ENCODE measurements at regions not wholly inside any gene's neighbourhood (a gene's known extent, or its start where the extent isn't known, plus 50 kb on each side); places are given as distances from the start of the nearest gene placed in this dataset.

DNA sequence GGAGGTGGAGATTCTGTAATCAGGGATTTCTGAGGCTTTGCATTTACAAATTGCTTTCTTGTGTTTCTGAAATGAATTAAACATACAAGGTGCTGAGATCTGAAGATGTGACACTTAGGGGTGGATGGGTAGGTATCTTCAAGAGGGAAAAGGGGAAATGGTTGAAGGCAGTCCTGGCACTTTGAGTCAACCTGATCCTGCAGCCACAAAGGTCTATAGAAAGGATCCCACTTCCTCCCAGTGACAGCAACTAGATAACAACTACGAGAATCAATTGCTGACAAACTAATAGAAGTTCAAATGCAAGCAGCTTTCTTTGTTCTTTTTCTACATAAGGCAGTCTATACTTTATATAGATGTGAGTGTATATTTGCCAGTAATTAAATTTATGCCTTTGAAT, 553.3 kb downstream of the MDFIC start:
- TF ChIP-seq ARNTL (CRISPR knock-in tag; IDR thresholded peaks at IDR 0.05; ENCODE audit: borderline replicate concordance, low read depth) (no peak), CSDC2 (CRISPR knock-in tag; IDR thresholded peaks at IDR 0.05) (no peak), ESRRG (CRISPR knock-in tag; IDR thresholded peaks at IDR 0.05) (no peak), SNAI2 (CRISPR knock-in tag; IDR thresholded peaks at IDR 0.05) (no peak)
- TF ChIP-seq, protein P1, sequence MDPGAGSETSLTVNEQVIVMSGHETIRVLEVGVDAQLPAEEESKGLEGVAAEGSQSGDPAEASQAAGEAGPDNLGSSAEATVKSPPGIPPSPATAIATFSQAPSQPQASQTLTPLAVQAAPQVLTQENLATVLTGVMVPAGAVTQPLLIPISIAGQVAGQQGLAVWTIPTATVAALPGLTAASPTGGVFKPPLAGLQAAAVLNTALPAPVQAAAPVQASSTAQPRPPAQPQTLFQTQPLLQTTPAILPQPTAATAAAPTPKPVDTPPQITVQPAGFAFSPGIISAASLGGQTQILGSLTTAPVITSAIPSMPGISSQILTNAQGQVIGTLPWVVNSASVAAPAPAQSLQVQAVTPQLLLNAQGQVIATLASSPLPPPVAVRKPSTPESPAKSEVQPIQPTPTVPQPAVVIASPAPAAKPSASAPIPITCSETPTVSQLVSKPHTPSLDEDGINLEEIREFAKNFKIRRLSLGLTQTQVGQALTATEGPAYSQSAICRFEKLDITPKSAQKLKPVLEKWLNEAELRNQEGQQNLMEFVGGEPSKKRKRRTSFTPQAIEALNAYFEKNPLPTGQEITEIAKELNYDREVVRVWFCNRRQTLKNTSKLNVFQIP (CRISPR knock-in tag; IDR thresholded peaks at IDR 0.05; ENCODE audit: borderline replicate concordance, low read depth) = no peak
- TF ChIP-seq, protein P2, sequence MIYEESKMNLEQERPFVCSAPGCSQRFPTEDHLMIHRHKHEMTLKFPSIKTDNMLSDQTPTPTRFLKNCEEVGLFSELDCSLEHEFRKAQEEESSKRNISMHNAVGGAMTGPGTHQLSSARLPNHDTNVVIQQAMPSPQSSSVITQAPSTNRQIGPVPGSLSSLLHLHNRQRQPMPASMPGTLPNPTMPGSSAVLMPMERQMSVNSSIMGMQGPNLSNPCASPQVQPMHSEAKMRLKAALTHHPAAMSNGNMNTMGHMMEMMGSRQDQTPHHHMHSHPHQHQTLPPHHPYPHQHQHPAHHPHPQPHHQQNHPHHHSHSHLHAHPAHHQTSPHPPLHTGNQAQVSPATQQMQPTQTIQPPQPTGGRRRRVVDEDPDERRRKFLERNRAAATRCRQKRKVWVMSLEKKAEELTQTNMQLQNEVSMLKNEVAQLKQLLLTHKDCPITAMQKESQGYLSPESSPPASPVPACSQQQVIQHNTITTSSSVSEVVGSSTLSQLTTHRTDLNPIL (CRISPR knock-in tag; IDR thresholded peaks at IDR 0.05; ENCODE audit: low read depth) = no peak
- TF ChIP-seq, protein P3, sequence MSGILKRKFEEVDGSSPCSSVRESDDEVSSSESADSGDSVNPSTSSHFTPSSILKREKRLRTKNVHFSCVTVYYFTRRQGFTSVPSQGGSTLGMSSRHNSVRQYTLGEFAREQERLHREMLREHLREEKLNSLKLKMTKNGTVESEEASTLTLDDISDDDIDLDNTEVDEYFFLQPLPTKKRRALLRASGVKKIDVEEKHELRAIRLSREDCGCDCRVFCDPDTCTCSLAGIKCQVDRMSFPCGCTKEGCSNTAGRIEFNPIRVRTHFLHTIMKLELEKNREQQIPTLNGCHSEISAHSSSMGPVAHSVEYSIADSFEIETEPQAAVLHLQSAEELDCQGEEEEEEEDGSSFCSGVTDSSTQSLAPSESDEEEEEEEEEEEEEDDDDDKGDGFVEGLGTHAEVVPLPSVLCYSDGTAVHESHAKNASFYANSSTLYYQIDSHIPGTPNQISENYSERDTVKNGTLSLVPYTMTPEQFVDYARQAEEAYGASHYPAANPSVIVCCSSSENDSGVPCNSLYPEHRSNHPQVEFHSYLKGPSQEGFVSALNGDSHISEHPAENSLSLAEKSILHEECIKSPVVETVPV (CRISPR knock-in tag; IDR thresholded peaks at IDR 0.05) = no peak
- TF ChIP-seq, protein P4, sequence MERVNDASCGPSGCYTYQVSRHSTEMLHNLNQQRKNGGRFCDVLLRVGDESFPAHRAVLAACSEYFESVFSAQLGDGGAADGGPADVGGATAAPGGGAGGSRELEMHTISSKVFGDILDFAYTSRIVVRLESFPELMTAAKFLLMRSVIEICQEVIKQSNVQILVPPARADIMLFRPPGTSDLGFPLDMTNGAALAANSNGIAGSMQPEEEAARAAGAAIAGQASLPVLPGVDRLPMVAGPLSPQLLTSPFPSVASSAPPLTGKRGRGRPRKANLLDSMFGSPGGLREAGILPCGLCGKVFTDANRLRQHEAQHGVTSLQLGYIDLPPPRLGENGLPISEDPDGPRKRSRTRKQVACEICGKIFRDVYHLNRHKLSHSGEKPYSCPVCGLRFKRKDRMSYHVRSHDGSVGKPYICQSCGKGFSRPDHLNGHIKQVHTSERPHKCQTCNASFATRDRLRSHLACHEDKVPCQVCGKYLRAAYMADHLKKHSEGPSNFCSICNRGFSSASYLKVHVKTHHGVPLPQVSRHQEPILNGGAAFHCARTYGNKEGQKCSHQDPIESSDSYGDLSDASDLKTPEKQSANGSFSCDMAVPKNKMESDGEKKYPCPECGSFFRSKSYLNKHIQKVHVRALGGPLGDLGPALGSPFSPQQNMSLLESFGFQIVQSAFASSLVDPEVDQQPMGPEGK (CRISPR knock-in tag; IDR thresholded peaks at IDR 0.05; ENCODE audit: borderline replicate concordance) = no peak

Measured in SK-N-SH treated with all-trans-retinoic acid at 6 μM for 48 hours (cell line).